SKM-1 treated with dmso at 0.1 percent for 144 hours (cell line): ENCODE measurements at regions not wholly inside any gene's neighbourhood (a gene's known extent, or its start where the extent isn't known, plus 50 kb on each side); places are given as distances from the start of the nearest gene placed in this dataset.

Experiments
- DNase-seq: peaks from one replicate; lab custom pipeline; 2025; ENCODE audit not compliant: unreplicated experiment; lab: John Stamatoyannopoulos, UW

DNA sequence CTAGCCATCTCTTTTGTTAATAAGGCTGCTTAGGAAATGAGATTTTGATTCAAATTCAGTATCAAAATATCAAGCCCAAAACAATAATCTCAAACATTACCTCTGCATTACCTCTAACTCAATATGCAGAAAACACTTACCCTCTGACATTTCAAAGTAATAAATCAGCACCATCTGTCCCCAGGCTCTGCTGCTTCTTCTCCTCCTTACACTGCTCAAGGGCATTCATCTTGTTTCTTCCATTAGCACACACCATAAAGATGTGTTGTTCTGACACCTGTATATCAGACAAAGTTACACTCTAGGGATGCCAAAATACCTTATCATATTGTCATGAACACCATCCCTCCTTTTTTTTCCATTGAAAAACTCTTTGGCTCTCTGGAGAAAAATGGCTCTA, 1630.3 kb downstream of the RPA4 start:
- DNase-seq = no peak

GRCh38 chrX:98516120-98516519, 1632.4 kb downstream of the RPA4 start:
- DNase-seq = no peak

- DNase-seq = no peak
These were observed 1639.3 kb downstream of the RPA4 start for GRCh38 chrX:98523026-98523425.

DNA sequence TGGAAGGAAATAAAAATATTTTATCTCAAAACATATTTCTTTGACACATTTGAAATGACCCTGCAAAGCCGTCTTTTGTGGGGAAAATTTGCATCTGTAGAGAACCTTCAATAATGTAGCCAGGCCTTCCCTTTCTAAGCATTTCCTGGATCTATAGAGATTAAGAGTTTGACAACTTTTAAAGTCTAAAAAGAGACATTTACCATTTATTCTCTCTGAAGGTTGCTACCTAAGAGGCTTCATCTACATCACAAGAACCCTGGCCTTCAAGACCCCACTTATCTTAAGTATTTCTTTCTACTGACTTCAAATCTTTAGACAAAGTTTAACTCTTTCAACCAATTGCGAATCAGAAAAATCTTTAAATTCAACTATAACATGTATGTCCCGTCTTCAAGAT, 1639.8 kb downstream of the RPA4 start:
- no peak for DNase-seq

- DNase-seq = no peak
These were observed 1664.8 kb downstream of the RPA4 start for GRCh38 chrX:98548519-98548918.

GRCh38 chrX:98568795-98569194, 1685.1 kb downstream of the RPA4 start:
- no peak for DNase-seq

- DNase-seq = no peak
These were observed 1722.2 kb downstream of the RPA4 start for GRCh38 chrX:98605941-98606340.

DNA sequence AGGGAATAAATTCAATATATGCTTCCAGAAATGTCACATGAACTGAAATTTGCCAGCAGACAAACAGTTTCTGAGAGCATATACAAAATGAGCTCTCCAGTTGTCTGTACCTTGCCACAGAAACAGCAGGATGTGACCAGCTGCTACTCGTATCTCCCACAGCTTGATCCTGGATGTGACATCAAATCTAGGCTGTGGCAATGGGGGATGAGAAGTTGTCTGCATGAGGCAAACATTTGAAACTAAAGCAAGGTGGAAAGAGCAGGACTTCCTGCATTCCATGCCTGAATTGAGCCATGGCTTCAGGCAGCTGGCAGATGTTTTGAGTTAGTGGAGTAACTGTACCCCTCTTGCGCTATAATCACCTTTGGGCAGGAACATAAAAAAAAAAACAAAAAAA, 1724.0 kb downstream of the RPA4 start:
- DNase-seq = no peak

DNA sequence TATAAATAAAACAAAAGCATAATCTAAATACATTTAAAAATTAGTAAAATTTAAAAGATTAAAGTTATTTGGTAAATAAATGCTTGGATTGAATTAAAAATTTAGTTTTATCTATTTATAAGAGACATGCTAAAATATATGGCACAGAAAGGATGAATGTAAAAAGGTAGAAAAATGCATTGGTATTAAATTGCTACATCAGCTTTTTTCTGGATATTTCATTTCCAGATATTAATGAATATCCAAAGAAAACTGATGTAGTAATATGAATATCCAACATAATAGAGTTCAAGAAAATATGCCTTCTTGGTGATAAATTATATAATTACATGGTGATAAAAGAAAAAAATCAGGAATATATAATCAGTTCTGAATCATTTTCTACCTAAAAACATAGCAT, 1743.9 kb downstream of the RPA4 start:
- DNase-seq = no peak

DNA sequence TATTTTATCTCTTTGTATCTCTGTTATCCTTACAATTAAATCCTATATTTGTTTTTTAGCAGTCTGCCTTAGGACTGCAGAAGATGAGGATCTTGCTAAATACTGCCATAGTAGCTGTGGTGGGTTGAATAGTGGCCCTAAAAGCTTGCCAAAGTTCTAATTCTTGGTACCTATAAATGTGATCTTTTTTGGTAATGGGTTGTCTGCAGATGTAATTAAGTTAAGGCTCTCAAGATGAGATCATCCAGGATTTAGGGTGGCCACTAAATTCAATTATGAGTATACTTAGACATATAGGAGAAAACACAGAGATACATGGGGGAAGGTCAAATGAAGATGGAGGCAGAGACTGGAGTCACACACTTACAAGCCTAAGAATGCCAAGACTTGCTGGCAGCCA, 1753.7 kb downstream of the RPA4 start:
- DNase-seq = no peak

GRCh38 chrX:98646351-98646750, 1762.6 kb downstream of the RPA4 start:
- no peak for DNase-seq

GRCh38 chrX:98654565-98654964, 1755.5 kb downstream of the PCDH19 start:
- DNase-seq = no peak
